ENCODE measurements at regions not wholly inside any gene's neighbourhood (a gene's known extent, or its start where the extent isn't known, plus 50 kb on each side); places are given as distances from the start of the nearest gene placed in this dataset.

DNA sequence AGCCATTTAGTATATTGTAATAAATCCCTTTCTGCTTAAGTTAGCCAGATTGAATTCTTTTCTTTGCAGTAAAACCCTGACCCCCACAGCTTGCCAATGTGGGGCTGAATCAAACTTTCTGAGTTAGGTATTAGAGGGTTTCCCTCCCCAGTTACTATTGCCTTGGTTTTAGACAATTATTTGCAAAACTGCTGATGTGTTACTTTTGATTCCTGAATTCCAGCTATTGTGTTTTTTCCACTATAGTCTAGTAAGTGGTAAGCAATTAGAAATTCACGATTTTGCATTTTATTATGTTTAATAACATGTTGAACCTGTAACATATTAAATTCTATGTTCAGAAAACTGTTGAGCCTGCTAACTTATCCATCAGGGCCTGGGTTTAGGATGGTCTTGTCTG, 391.5 kb downstream of the DLEU7 start:
- H3K4me3 ChIP-seq, result no peak overlapping the region
- H3K9me3 ChIP-seq, result no peaks in the 10 kb centered on the region
- H3K36me3 ChIP-seq, result no peaks in the 10 kb centered on the region
- 78 to 88% (median 84%) methylated on average over 1 of the region's 1 CpG for WGBS, 3 donors
- TF ChIP-seq, protein P1, sequence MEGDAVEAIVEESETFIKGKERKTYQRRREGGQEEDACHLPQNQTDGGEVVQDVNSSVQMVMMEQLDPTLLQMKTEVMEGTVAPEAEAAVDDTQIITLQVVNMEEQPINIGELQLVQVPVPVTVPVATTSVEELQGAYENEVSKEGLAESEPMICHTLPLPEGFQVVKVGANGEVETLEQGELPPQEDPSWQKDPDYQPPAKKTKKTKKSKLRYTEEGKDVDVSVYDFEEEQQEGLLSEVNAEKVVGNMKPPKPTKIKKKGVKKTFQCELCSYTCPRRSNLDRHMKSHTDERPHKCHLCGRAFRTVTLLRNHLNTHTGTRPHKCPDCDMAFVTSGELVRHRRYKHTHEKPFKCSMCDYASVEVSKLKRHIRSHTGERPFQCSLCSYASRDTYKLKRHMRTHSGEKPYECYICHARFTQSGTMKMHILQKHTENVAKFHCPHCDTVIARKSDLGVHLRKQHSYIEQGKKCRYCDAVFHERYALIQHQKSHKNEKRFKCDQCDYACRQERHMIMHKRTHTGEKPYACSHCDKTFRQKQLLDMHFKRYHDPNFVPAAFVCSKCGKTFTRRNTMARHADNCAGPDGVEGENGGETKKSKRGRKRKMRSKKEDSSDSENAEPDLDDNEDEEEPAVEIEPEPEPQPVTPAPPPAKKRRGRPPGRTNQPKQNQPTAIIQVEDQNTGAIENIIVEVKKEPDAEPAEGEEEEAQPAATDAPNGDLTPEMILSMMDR (IDR thresholded peaks at IDR 0.05), result no peak
- TF ChIP-seq POLR2A (IDR thresholded peaks at IDR 0.05) (no peak), EP300 (IDR thresholded peaks at IDR 0.05) (no peak)
- intact Hi-C loops (cut with DNase I), result no loop called here
- no peaks in the 10 kb centered on the region for H3K4me1 ChIP-seq (ENCODE audit: insufficient read depth)
- H3K27me3 ChIP-seq, result no peaks in the 10 kb centered on the region
- no peak overlapping the region for H3K27ac ChIP-seq
- DNase-seq, result no peak

DNA sequence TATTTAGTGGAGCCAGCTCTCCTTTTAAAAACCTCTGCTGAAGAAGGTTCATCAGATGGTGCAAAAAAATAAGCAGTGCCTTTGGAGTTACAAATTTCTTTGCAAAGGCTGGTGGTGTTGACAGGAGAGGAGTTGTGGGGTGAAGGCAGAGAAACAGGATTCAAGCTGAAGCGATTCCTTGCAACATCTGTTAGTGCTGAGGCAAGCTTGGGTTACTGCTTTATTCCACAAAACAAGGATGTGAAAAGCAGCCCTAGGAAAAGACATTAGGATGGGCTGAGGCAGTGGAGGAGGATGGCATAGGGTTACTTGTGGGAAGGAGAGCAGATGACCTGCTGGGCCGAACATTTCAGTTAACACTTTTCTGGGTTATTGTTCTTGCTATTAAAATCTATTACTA, 390.7 kb downstream of the DLEU7 start:
- no peak for DNase-seq
- no peaks in the 10 kb centered on the region for H3K27me3 ChIP-seq
- 54 to 84% (median 72%) methylated on average over 2 of the region's 2 CpGs for WGBS, 3 donors
- no peaks in the 10 kb centered on the region for H3K4me1 ChIP-seq (ENCODE audit: insufficient read depth)
- TF ChIP-seq, protein P1 (IDR thresholded peaks at IDR 0.05), result no peak
- no peak for TF ChIP-seq EP300 (IDR thresholded peaks at IDR 0.05)
- TF ChIP-seq POLR2A (IDR thresholded peaks at IDR 0.05), result no peak
- intact Hi-C loops (cut with DNase I), result no loop called here
- no peaks in the 10 kb centered on the region for H3K9me3 ChIP-seq
- no peaks in the 10 kb centered on the region for H3K36me3 ChIP-seq
- H3K27ac ChIP-seq, result no peak overlapping the region
- no peak overlapping the region for H3K4me3 ChIP-seq

DNA sequence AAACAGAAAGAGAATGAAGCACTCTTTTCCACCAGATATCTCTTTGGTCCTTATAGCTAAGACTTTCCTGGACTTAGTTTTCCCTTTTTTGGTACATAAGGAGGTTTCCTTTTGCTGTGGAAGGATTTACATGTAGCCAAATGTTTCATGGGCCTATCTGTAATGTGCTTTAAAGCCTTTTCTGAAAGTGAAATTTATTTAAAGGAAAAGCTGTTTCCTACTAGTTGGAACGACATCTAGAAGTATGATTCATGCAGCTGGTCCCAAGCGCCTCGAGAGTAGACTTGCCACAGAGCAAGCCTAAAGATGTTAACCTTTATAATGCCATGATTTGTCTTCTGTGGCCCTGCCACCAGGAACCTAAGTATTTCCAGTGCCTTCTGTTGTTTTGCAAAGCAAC, 390.3 kb downstream of the DLEU7 start:
- H3K36me3 ChIP-seq, result no peaks in the 10 kb centered on the region
- H3K9me3 ChIP-seq, result no peaks in the 10 kb centered on the region
- H3K27ac ChIP-seq, result no peak overlapping the region
- H3K27me3 ChIP-seq, result no peaks in the 10 kb centered on the region
- 17 to 51% (median 48%) methylated on average over 3 of the region's 3 CpGs for WGBS, 3 donors
- no peak for DNase-seq
- H3K4me1 ChIP-seq (ENCODE audit: insufficient read depth), result no peaks in the 10 kb centered on the region
- TF ChIP-seq EP300 (IDR thresholded peaks at IDR 0.05) (no peak), POLR2A (IDR thresholded peaks at IDR 0.05) (no peak)
- TF ChIP-seq, protein P1 (IDR thresholded peaks at IDR 0.05), result no peak
- intact Hi-C loops (cut with DNase I), result no loop called here
- no peak overlapping the region for H3K4me3 ChIP-seq

DNA sequence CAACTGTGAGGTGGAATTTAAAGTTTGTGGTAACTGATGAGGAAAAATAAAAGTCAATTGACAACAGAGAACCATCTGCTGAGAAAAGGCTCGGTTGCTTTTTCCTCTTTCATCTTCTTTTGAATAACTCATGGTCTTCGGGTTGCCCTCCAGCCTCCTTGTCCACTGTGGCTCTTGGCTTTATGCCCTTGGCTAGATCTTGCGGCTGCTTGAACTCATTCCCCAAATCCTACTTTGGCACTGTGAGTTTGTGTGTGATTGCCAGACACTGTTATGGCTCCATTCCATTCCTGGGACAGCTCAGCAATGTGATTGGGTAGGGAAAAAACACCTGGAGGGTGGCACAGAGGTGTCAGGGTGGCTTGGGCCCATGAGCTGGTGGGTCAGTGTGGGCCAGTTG, 387.4 kb downstream of the DLEU7 start:
- Histone ChIP-seq H3K27ac (no peak overlapping the region), H3K27me3 (no peaks in the 10 kb centered on the region), H3K36me3 (no peaks in the 10 kb centered on the region), H3K9me3 (no peaks in the 10 kb centered on the region), H3K4me1 (ENCODE audit: insufficient read depth) (no peaks in the 10 kb centered on the region), H3K4me3 (no peak overlapping the region)
- DNase-seq, result no peak
- TF ChIP-seq, protein P1 (IDR thresholded peaks at IDR 0.05), result no peak
- TF ChIP-seq POLR2A (IDR thresholded peaks at IDR 0.05) (no peak), EP300 (IDR thresholded peaks at IDR 0.05) (no peak)
- intact Hi-C loops (cut with DNase I), result no loop called here
- WGBS, 3 donors, result 65 to 73% (median 68%) methylated on average over 3 of the region's 3 CpGs

Data from ovary (tissue), 7 donors.